KMS-11 (cell line): ENCODE measurements at regions not wholly inside any gene's neighbourhood (a gene's known extent, or its start where the extent isn't known, plus 50 kb on each side); places are given as distances from the start of the nearest gene placed in this dataset.

ENCODE experiments used
- H2AFZ ChIP-seq: fragments of 200-600 bp; sonication (generic); 2 replicates; pipeline ENCODE4 v1.6.1; 2016; ENCODE audit warnings: antibody characterized with exemption, mixed run types, low read depth
- H3K27ac ChIP-seq: fragments of 200-600 bp; sonication (generic); 2 replicates; pipeline ENCODE4 v1.6.1; 2016; ENCODE audit warnings: mild to moderate bottlenecking, mixed run types
- H3K27me3 ChIP-seq: fragments of 200-600 bp; sonication (generic); 2 replicates; pipeline ENCODE4 v1.6.1; 2017; ENCODE audit warnings: mild to moderate bottlenecking, low read depth, mixed run types, moderate library complexity; ENCODE audit not compliant: insufficient read depth
- H3K36me3 ChIP-seq: fragments of 200-600 bp; sonication (generic); 2 replicates; pipeline ENCODE4 v1.6.1; 2017; ENCODE audit warnings: mild to moderate bottlenecking, mixed run types; ENCODE audit not compliant: insufficient read depth
- H3K4me1 ChIP-seq: fragments of 200-600 bp; sonication (generic); 2 replicates; pipeline ENCODE4 v1.6.1; 2016; ENCODE audit warnings: mild to moderate bottlenecking, low read depth, mixed run types; ENCODE audit not compliant: poor library complexity, severe bottlenecking
- H3K4me2 ChIP-seq: fragments of 200-600 bp; sonication (generic); 2 replicates; pipeline ENCODE4 v1.7.0; 2016; ENCODE audit warnings: mild to moderate bottlenecking, mixed run types
- H3K4me3 ChIP-seq: fragments of 200-600 bp; sonication (generic); IDR thresholded peaks from 2 replicates; pipeline ENCODE4 v1.6.1; 2017; ENCODE audit warnings: low read depth, low read length, mixed read lengths; ENCODE audit not compliant: insufficient read depth
- H3K79me2 ChIP-seq: fragments of 200-600 bp; sonication (generic); 2 replicates; pipeline ENCODE4 v1.6.1; 2016; ENCODE audit warnings: low read depth, mixed run types; ENCODE audit not compliant: insufficient read depth
- H3K9ac ChIP-seq: fragments of 200-600 bp; sonication (generic); 2 replicates; pipeline ENCODE4 v1.6.1; 2016; ENCODE audit warnings: mild to moderate bottlenecking, mixed run types
- H4K20me1 ChIP-seq: fragments of 200-600 bp; sonication (generic); 2 replicates; pipeline ENCODE4 v1.6.1; 2016; ENCODE audit warnings: mild to moderate bottlenecking, mixed run types; ENCODE audit not compliant: insufficient read depth
- TF ChIP-seq, protein P1 (sequence below): fragments of 200-600 bp; sonication (generic); conservative IDR thresholded peaks from 2 replicates; pipeline ENCODE4 v1.6.1; 2017; ENCODE audit warnings: low read depth, mild to moderate bottlenecking, antibody characterized with exemption, low read length, moderate library complexity, mixed read lengths

DNA sequence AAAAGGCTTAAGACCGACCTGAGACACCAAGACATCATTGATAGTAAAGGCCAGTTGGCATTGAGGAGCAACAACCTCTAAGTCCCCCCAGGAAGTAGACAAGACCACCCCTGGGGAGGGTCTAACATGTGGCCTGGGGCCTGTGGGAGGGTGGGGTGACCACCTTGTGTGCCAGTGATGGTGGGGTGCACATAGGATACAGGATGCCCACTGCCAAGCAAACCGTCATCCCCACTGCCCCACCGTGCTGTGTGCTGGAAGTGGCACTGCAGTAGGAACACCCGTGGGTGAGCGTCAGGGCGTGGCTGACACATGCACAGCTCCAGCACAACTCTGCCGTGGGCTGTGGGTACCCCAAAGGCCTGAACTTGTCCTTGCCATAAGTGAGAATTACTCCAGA is 84.3 kb upstream of the LGALSL start:
- no peaks in the 10 kb centered on the region for H4K20me1 ChIP-seq
- no peaks in the 10 kb centered on the region for H3K4me1 ChIP-seq
- TF ChIP-seq, protein P1, sequence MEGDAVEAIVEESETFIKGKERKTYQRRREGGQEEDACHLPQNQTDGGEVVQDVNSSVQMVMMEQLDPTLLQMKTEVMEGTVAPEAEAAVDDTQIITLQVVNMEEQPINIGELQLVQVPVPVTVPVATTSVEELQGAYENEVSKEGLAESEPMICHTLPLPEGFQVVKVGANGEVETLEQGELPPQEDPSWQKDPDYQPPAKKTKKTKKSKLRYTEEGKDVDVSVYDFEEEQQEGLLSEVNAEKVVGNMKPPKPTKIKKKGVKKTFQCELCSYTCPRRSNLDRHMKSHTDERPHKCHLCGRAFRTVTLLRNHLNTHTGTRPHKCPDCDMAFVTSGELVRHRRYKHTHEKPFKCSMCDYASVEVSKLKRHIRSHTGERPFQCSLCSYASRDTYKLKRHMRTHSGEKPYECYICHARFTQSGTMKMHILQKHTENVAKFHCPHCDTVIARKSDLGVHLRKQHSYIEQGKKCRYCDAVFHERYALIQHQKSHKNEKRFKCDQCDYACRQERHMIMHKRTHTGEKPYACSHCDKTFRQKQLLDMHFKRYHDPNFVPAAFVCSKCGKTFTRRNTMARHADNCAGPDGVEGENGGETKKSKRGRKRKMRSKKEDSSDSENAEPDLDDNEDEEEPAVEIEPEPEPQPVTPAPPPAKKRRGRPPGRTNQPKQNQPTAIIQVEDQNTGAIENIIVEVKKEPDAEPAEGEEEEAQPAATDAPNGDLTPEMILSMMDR, result no peak
- no peak overlapping the region for H3K9ac ChIP-seq
- no peak overlapping the region for H2AFZ ChIP-seq
- no peaks in the 10 kb centered on the region for H3K36me3 ChIP-seq
- no peaks in the 10 kb centered on the region for H3K79me2 ChIP-seq
- H3K27me3 ChIP-seq, result no peaks in the 10 kb centered on the region
- H3K4me3 ChIP-seq, result no peak overlapping the region
- H3K27ac ChIP-seq, result no peak overlapping the region
- no peak overlapping the region for H3K4me2 ChIP-seq

GRCh38 chr2:64371727-64372126 is 82.2 kb upstream of the LGALSL start:
- no peak overlapping the region for H3K4me2 ChIP-seq
- no peak overlapping the region for H2AFZ ChIP-seq
- no peaks in the 10 kb centered on the region for H3K79me2 ChIP-seq
- no peak overlapping the region for H3K9ac ChIP-seq
- H3K27ac ChIP-seq, result no peak overlapping the region
- TF ChIP-seq, protein P1, result no peak
- H3K4me3 ChIP-seq, result no peak overlapping the region
- H3K27me3 ChIP-seq, result no peaks in the 10 kb centered on the region
- H4K20me1 ChIP-seq, result no peaks in the 10 kb centered on the region
- H3K4me1 ChIP-seq, result no peaks in the 10 kb centered on the region
- no peaks in the 10 kb centered on the region for H3K36me3 ChIP-seq

GRCh38 chr2:64374686-64375085 is 79.3 kb upstream of the LGALSL start:
- Histone ChIP-seq H4K20me1 (no peaks in the 10 kb centered on the region), H3K27ac (no peak overlapping the region), H3K27me3 (no peaks in the 10 kb centered on the region), H2AFZ (no peak overlapping the region), H3K4me1 (no peaks in the 10 kb centered on the region), H3K79me2 (no peaks in the 10 kb centered on the region), H3K4me3 (no peak overlapping the region), H3K36me3 (no peaks in the 10 kb centered on the region), H3K4me2 (no peak overlapping the region), H3K9ac (no peak overlapping the region)
- TF ChIP-seq, protein P1, result no peak

GRCh38 chr2:64376926-64377325 is 77.0 kb upstream of the LGALSL start:
- TF ChIP-seq, protein P1, result no peak
- Histone ChIP-seq H4K20me1 (no peaks in the 10 kb centered on the region), H3K36me3 (no peaks in the 10 kb centered on the region), H3K4me1 (no peaks in the 10 kb centered on the region), H3K79me2 (no peaks in the 10 kb centered on the region), H3K27me3 (no peaks in the 10 kb centered on the region), H3K9ac (no peak overlapping the region), H3K27ac (no peak overlapping the region), H2AFZ (no peak overlapping the region), H3K4me3 (no peak overlapping the region), H3K4me2 (no peak overlapping the region)
